Dermis blood vessel endothelial cell (primary cell): ENCODE measurements at regions not wholly inside any gene's neighbourhood (a gene's known extent, or its start where the extent isn't known, plus 50 kb on each side); places are given as distances from the start of the nearest gene placed in this dataset.

Experiments
- DNase-seq: peaks from one replicate; pipeline ENCODE4 v3.0.0; 2010

DNA sequence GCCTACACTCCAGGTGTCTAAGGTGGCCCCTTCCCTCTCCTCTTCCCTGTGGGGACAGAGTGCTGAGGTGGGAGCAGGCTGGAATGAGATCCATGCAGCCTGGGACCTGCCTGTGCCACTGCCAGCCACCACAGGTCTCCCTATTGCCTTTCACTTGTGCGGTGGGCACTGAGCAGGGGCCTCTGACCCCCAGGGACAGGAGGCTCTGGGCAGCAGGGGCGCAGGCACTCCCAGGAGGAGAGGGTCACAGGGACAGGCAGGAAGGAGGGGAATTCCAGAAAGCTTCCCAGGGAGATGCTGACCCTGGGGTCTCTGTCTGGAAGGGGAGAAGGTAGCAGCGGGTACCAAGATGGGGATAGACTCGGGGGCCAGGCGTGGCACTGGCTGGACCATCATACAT is 228.5 kb upstream of the B3GAT1 start:
- DNase-seq, result no peak

DNA sequence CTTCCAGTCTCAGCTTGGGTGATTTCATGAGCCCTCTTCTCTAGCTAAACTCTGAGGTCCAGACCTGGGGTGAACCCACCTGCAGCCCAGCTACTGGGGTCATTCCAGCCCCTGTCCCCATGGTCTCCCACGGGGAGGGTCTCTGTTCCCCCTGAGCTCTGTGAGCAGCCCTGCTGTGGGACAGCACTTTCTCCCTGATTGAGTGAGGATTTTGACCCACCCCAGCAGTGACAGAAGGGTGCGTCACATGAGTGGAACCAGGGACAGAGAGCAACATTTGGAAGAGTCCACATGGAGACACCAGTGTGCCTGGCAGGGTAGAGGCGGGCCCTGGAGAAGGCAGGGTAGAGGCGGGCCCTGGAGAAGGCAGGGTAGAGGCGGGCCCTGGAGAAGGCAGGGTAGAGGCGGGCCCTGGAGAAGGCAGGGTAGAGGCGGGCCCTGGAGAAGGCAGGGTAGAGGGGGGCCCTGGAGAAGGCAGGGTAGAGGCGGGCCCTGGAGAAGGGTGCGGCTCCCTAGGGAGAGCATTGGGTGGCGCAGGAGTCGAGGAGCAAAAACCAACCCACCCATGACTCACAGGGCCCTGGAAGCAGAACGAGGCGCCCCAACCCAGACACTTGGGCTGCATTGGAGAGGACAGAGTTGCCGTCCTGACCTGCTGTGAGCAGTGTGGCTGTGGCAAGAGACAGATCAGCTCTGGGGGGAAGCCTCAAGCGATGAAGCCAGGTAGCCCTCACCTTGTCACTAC is 227.7 kb upstream of the B3GAT1 start:
- DNase-seq, result no peak

DNA sequence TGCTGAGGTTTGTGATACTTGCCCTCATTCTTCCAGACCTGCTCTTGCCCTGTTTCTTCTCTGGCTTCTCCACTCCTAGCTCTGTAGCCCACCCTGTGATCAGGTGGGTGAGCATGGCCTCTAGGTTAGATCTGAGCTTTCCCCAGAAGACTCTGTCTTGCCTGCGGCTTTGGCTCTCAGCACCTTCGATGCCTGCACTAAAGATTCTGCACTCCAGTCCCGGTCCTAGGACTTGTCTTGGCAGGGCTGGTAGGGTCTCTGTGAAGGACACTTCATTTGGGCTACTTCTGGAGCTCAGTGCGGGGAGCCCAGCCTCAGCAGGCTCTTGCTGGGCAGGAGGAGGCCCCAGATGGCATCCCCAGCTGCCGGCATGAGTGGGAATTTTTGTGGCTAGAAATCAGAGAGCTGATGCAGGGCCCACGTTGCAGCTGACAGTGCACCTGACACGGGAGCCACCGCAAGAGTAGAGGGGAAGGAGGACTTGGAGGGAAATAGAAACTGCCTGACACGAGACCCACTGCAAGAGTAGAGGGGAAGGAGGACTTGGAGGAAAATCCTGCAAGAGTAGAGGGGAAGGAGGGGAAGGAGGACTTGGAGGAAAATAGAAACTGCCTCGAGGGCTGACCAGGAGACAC is 226.9 kb upstream of the B3GAT1 start:
- DNase-seq, result no peak

DNA sequence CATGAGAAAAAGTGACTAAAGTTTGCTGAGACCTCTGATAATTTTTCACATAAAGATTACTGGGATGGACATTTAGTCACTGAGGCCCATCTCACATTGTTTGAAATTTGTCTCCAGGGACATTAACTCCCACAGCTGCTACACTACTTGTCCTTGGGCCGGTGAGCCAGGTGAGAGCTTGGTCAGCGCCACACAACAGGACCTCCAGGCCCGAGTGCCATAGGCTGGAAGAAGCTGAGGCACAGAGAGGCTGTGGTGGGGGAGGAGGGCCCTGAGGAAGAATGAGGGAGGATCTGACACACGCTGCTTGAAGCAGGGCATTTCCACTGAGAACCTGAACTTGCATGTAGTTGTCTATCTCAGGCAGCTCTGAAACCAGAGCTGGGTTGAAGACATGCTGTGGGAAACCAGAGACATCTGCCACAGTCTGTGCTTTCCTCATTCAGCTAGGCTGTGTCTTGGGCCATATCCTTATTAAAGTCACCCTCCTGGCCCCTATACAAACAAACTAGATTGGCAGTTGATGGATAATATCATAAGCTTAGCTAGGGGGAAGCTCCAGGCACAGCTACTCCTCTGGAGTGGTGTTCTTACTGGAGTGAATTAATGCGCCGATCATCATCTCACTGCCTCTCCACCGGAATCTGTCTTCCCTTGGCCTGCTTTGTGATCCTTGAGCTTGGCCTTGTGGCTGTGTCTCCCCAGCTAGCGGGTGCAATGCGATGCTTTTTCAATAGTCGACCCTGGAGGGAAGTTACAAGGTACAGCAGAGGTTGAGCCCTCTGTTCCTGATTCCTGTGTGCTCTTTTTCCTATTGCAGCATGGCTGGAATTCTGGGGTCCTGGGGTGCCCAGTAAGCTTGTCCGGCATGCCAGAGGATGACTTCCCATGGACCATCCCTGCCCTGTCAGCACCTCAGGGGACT is 225.3 kb upstream of the B3GAT1 start:
- no peak for DNase-seq

DNA sequence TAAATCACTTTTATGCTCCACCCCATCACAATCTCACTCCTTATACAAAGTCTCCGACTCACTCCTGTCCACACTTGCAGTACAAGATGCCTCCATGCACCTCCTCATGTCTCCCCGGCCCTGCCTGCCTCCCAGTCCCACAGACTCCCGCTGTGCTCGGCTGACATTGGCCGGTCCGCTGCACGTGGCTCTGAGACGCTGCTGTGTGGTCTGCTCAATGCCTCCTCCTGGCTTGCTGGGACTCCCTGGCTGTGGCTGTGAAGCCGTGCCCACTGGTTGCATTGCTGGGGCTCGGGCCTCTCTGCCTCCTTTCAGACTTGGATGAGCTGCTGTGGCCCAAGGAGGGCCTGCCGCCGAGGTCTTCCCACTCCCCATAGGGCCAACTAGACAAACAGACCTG is 224.0 kb upstream of the B3GAT1 start:
- no peak for DNase-seq

DNA sequence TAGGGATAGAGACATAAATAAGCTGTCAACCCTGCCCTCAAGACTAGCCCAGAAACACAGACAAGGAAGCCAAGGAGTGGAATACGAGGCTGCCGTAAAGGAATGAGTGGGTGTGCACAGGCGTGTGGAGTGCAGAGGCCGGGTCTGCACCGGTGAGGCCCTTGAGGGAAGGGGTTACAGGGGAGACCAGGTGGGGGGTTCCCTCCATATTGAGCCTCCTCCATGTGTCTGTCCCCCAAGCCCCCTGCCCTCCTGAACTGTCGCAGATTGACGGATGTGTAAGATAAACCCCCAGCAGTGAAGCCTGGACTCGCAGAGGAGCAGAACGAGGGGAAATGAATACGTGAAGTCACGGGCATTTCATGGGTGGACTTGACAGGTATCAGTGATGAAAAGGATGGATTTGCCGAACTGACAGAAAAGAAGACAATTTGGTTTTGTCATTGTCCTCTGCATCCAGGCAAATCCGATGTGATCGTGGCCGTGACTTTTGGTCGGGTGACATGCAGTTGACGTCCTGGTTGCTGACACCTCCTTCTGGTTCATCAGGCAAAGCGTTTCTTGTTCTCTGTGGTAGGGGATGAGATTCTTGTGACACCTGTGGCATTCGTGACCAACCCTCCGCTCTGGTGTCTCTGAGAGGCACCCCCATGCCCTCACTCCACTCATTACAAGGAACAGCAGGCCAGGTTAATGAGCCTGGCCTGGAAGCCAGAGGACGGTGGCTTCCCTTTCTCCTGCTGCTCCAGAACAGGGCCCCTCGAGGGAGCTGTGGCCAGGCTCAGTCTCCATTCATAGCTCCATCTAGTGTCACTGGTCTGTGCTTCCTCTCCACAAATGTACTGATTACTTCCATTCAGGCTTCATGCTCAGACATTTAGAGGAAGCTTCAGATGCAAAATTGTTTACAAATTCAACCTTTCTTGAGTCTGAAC is 223.1 kb upstream of the B3GAT1 start:
- no peak for DNase-seq

DNA sequence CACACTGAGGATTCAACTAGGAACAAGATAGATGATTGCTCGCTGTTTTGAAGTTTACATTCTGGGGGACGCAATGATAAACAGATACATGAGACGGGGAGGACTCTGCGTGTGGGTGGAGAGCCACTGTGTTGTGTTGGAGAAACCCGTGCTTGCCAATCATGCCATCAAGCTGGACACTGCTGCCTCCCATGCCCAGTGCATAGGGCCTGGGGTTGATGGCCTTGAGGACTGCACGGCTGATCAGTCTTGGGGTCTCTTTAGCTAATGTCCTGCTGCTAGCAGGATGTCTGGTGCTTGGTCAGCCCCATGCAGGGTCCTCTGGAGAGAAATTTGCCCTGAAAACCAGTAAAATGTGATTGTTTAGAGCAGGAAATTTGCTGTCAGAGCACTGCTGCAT is 221.2 kb upstream of the B3GAT1 start:
- no peak for DNase-seq

DNA sequence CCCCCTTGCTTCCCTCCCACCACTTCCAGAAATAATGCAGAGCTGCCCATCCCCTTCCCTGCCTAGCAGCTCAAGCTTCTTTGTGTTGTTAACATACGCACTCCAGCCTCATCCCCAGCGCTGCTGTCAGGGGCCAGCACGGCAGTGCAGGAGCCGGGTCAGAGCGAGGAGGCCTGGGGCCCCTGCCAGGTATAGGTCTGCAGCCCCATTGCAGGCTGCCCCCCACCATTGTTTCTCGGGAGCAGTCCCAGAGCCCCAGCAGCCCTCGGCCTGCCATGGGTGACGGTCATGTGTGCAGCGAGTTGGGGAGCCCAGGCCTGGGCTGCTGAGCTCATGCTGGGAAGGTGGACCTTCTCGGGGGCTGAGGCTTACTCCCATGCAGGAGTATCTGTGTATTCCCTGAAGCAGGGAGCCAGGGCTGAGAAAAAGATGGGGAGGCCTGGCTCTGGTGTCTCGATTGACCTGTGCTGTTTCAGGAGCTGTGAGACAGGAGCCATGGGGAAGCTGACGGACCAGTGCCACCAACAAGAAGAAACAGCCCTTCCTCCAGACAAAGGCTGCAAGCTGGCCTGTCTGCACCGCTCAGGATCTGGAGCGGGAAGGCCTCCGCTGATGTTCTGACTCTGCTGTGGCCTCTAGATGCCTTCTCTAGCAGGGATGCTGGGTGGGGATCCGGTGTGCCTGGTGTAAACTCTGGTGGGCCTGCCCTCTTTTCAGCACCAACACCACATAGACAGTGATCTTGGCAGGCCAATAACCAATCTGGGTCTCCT is 220.5 kb upstream of the B3GAT1 start:
- no peak for DNase-seq

DNA sequence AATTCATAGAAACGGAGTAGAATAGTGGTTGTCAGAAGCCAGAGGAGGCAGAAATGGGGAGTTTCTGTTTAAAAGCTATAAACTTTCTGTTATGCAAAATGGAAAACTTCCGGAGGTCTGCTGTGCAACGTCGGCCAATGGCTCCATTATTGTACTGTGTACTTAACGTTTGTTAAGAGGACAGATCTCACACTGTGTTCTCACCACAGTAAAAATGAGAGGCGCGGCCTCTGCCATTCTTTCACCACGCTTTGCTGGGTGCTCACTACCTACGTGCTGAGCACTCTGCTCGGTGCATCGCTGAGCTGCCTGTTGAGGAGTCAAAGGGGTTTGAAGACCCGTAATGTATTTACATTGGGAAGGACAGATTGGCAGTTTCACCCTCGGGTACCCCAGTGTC is 218.8 kb upstream of the B3GAT1 start:
- DNase-seq, result no peak

DNA sequence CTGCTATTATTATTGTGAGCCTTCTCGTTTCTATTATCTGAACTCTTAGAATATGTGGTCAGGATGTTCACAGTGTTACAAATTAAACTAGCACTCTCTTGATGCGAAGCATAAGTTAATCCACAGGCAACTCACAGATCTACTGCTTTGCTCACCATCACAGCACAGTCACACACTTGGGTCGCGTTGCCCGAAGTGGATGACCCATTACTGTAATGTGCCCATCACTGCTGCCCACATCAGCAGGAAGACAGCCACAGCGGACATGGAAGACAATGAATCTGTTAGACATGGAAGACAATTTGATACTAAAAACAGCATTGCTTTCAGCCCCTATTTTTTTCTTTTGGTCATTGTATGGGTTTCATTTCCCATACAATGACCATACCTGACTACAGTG is 216.4 kb upstream of the B3GAT1 start:
- DNase-seq, result no peak

DNA sequence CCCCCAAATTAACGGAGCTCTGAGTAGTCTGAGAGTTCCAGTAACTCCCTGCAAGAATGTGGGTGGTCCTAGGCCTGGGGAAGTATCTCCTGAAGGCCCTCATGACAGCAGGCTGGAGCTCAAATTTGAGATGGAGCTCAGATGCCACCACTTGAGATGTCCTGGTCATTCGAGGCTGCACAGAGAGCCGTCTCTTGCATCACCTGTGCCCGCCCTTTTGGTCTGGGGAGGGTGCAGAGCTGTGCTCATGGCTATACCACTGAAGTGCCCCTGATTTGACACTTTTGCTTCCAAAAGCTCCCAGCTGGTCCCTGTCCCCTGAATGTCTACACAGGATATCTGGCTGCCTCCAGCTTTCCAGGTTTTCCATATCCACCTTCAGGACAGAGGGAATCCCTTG is 214.0 kb upstream of the B3GAT1 start:
- DNase-seq, result no peak

DNA sequence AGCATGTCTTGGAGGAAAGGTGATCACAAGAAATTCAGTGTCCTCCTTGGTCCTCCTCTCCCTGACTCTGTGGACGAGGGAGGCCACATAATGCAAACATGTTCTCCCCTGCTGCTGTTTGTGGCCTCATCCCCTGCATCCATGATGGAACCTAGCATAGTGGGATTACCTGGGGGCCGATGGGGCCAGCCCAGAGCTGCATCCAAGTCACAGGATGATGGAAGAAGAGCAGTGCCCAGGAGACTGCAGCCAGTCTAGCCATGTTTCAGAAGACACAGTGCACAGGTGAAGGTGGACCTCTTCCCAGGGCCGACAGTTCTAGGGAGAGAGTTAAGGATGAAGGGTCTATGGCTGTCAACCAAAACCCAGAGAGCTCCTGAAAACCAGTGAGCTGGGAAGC is 213.6 kb upstream of the B3GAT1 start:
- no peak for DNase-seq

DNA sequence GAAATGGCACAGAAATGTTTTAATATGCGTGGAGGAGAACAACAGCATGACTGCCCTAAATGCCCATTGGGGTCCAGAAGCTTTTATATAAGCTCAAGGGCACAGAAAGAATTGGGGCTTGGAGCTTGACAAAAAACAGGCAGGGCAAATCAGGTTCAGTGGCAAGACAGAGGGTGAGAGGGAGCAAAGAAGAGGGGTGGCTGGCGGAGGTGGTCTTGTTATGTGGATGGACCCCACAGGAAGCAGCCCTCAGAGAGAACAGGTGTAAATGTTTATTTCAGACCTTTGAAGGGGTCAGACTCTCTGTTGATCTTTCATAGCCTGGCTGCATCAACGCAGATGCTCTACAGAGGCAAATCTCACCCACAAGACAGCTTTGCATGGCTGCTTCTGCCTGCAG is 213.1 kb upstream of the B3GAT1 start:
- no peak for DNase-seq

DNA sequence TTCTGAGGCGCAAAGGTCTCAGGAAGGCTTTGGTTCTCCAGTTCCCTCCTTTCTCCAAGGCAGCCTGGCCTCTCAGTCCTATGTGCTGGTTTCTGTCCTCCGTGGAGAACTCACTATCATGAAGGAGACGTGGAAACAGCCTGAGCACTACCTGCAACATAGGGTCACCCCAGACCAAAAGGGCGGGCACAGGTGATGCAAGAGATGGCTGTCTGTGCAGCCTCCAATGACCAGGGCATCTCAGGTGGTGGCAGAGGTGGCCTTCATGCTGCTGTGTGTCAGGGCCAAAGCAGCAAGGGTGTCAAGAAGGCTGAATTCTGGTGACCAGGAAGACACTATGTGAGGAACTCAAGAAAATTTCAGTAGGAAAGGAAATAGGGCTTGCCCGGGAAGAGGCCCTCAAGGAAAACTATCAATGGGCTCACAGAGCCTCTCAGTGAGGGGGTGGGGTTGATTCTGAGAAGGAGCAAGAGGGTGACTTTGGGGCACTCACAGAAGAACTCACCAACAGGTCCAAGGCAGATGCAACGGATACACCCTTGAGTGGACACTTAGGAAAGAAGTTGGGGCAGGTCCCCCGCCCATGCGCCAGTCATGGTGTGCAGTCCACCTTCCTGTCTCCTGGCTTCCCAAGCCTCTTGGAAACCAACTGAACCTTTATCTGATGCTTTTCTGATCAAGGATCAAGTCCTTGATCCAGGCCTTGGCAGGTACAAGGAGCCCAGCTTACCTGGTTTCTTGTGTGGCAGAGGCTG is 212.3 kb upstream of the B3GAT1 start:
- no peak for DNase-seq

DNA sequence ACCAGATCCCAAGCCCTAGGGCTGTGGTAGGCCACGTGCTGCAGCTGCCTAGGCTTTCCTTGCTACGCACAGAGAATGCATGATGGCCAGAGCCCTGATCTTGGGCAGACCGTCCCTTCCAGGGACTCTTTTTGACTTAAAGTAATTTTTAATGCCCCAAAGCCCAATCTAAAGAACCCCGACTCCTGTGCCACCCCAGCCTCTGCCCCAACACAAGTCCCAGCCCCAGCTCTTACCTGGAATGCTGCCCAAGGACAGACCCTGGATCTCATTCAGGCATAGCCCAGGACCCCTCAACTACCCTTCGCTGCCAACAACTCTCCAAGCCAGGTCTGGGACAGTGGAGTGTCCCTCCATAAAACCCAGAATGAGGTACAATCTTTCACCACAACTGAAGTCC is 211.7 kb upstream of the B3GAT1 start:
- DNase-seq, result no peak

DNA sequence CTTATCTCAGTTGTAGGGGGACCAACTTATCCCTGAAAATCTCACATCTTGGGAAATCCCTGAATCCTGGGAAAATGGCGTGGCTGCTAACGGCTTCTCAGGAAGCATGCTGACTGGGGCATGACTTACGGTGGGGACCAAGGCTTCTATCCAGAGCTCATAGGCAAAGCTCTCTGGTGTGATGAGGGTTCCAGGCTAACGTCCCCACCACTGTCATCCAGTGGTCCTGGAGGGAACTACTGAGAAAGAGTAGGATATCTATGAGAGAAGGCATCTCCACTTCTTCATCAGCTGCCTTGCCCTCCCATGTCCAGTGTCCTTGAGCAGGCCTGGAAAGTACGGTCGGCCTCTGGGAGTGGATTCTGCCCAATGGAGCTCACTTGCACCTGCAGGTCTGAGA is 210.4 kb upstream of the B3GAT1 start:
- DNase-seq, result no peak

DNA sequence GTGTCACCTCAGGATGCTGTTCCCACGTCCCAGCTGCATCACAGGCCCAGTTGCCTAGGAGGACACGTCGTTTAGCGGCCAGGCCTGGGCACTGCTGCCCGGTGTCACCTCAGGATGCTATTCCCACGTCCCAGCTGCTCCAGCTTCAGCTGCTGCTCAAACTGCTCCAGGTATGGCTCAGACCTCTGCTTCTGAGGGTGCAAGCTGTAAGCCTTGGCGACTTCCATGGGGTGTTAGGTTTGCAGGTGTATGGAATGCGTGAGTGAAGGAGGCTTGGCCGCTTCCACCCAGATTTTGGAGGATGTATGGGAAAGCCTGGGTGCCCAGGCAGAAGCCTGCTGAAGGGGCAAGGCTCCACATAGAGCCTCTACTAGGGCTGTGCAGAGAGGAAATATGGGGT is 205.3 kb upstream of the B3GAT1 start:
- no peak for DNase-seq

DNA sequence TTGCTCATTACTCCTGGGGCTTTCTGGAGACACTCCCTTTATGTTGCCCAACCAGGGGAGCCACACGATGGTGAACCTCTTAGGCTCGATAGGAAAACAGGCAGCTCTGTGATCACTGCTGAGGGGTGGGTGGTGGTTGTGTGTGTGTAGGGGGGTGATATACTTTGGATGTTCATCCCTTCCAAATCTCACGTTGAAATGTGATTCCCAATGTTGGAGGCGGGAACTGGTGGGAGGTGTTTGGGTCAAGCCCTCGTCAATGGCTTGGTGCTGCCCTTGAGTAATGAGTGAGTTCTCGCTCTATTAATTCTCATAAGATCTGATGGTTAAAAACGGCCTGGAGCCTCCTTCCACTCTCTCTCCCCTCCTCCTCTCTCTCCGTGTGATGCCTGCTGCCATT is 204.0 kb upstream of the B3GAT1 start:
- DNase-seq, result no peak

DNA sequence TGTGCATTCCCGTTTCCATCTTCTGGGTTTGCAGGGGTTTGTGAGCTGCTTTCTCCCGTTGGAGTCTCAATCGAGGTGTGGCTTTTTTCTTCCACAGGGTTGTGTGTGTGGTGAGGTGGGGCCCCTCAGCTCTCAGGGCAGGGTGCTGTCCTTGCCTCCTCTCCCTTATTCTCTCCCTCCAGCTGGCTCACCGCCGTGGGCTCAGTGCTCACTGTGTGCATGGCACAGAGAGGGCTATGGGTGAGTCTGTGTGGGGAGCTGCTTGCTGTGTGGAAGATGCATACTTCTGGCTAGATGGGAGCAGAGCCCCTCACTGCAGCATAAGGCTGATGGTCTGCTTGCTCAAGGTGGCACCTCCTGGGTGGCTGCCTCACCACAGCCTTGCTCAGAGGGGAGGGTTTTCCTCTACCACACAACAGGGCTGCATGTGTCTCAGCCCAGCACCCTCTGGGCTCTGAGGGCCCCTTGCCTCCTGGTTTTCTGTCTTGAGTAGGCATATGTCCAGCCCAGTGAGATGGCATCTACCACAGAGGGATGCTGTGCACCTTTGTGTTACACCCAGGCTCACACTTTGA is 203.1 kb upstream of the B3GAT1 start:
- no peak for DNase-seq

DNA sequence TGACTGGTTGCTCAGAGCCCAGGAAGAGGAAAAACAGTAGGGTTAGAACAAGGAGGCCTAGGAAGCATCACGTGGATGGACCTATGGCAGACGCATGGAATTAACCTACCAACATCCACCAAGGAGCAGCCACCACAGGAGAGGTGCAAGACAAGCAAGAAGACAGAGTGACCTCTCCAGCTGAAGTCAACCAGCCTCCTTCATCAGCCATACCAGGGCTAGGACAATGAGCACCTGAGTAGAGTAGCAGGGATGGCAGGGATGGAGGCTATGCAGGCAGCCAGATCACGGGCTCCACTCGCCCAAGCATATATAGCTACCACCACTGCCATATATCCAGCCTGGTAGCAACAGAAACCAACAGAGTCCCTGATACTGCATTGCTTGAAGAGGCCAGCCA is 202.1 kb upstream of the B3GAT1 start:
- DNase-seq, result no peak

DNA sequence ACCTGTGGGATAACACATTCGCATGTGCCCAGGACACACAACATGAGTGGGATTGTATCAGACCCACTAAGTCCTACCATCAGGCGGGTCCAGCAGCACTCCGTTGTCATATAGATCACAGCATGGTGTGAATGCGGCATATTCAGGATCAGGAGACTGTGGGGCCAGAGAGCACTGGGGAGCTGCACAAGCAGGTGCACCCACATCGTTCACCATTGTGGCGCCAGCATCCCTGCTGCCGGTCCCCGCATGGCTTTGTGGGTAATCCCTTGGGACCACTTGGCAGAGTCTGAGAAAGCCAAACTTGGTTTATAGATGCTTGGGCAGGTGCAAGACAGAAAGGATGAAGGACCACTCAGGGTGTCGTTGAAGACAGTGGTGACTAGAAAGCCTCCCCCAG is 201.6 kb upstream of the B3GAT1 start:
- no peak for DNase-seq
